Activated T-helper 9 cell treated with anti-CD3 and anti-CD28 coated beads, Interleukin-2, amount 50 U/mL, for 16 hours (primary cell): ENCODE measurements at regions not wholly inside any gene's neighbourhood (a gene's known extent, or its start where the extent isn't known, plus 50 kb on each side); places are given as distances from the start of the nearest gene placed in this dataset.

Experiments
- DNase-seq: peaks from one replicate; pipeline ENCODE4 v3.0.0-alpha.2; 2020; ENCODE audit warnings: low read depth

DNA sequence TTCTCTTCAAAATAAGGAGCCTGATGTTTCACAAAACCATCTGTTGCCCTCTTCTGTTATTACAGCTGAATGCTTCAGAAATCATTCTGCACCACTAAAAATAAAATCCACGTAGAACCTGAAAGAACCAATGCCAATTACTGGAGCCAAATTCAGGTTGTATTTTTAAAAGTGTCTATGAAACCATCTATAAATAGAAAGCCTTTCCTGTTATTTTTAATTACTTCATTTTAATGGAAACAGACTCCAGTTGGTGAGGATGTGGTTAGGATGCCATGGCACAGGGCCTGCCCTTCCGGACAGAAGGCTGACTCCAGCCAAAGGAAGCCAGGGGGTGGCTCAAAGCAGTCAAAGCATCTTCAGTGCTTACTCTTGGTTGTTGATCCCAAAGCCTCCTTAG is 119.8 kb downstream of the TENT4A start:
- no peak for DNase-seq

DNA sequence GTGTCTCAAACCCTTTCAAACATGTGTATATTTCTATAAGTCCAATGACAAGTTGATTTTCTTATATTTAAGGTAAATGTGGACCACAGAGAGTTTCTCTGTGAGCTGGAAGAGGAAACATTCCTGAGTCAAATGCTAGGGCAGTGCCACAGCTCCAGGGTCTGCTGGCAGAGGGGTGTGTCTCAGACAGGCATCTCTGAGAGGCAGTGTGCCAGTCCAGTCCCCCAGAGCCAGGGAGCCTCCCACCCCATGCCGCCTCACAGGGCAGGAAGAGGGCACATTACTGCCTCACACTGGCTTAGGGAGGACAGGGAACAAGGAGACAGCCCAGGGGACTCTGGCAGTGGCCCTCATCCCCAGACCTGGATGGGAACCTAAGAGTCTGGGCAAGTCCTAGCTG is 120.2 kb downstream of the TENT4A start:
- DNase-seq: no peak

DNA sequence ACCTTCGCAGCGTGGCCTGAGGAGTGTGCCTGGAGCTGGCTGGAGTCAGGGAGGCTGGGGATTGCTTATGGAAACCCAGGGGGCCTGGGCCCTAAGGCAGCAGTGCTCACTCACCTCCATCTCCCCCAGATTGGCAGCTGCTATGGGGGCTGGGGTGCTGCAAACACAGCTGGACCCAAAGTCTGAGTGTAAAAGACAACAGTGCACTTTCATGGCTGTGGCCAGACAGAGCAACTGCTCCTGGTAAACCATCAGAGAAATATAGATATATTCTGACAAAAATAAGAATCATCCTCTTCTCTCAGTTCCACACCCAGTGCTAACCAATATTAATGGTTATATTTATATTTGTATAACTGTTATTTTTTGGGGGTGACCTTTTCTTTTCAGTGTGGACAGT is 123.9 kb downstream of the TENT4A start:
- DNase-seq: no peak

DNA sequence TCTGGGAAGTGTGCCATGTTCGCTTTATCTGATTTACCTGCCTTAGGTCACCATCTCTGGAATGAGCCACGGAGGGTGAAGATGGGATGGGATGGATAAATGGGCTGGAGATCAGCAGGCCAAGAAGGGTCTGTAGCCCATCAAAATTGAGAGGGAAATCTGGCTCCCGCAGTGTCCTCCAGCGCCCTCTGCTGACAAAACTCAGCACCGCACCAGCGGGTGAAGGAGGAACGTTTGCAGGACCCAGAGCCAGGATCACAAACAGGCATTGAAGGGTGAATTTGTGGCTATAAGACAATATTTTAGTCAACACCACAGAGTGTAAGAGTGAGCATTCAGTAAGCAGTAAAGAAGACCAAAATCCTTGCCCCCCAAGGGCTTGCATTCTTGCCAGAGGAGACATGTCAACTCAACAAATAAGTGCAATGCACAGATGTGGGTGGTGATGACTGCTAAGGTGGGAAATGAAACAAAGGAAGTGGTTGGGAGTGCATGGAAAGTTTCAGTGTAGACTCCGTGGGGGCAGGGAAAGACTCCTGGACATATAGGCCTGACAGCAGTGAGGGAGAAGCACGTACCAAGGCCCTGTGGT is 124.4 kb downstream of the TENT4A start:
- no peak for DNase-seq

DNA sequence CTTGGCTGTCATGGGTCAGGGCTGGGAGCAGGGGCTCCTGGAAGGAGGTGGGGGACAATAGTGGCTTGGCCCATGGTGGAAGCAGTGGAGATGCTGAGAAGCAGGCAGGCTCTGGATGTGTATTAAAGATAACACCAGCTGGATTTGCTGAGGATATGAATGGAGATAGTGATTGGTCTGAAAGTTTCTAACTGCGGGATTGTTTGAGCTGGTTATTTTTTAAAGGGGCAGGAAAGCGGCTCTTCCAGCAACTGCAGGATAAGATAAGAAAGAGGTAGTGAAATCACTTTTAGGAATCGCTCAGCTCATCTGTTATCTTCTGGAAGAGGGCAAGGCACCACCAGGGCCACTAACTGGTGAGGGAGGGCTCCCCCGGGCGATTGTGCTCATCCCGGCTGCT is 125.5 kb downstream of the TENT4A start:
- no peak for DNase-seq

DNA sequence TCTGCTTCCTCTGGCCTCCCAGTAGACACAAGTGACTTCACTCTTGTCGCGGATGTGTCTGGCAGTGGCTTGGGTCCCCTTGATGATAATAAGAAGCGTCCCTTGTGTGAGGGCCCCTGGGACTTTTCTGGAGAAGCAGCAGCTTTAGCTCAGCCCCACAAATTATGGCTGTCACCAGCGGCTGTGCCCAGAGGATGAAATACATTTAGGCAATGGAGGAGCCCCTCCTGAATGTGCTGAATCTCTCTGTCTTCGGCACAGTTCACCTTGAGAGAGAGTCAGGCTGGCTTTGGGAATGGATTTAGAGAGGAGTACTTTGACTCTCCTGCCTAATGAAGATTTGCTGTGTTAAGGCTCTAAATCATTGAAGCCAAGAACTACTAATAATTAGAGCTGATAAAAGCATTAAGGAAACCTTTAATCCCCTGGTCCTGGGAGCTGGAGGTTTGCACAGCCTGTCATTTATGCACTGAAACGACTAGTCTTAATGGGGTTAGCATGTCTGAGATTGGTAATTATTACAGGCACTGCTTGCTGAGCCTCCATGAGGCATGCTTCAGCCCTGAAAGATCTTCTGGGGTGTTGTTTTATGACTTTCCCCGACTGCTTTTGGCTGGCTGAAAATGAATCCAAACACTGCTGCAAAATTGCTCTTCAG is 127.0 kb downstream of the TENT4A start:
- no peak for DNase-seq

DNA sequence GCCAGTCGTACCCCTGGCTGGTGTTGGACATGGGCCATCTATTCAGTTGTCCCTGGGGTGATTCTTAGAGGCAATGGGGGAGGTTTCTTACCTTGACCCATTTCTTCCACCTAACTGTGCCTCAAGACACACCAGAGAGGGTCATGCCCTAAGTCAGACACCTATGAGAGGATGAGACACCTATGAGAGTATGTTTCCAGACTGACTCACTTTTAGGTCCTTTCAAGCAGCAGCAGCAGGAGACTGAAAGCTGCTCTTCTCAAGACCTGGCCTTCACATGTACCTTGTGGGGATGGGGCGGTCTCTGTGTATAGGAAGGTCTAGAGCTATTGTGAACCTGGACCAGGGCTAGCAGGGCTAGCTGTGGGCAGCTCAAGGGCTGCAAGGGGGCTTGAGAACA is 130.1 kb downstream of the TENT4A start:
- DNase-seq: no peak

DNA sequence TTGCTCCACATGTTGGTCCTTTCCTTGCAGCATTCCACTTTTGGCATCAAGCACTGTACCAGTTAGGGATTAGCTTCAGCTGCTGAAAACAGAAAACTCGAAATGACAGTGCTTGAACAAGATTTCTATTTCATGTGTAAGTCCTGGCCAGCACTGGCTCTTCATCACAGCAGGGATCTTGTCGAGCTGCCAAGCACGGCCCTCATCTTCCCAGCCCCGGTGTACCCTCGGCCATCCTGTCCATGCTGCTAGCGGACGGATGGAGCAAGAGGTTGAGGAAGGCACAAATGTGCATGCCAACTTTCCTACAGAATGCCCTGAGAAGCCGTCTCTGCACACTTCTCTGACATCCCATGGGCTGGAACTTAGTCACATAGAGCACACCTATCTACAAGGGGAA is 130.6 kb downstream of the TENT4A start:
- no peak for DNase-seq

DNA sequence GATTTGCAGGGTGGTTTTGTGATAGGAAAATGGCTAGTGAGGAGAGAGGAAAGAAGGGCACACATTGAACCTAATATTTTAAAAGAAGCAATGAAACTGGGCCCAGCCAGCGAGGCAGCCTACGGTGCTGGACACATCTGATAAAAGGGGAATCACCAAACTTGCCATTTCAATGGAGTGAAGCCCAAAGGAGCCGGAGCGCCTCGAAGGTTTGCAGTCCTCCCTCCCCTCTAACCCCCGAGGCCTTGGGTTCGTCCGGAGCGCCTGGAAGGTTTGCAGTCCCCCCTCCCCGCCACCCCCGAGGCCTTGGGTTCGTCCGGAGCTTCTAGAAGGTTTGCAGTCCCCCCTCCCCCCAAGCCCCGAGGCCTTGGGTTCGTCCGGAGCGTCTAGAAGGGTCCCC is 132.6 kb downstream of the TENT4A start:
- DNase-seq: no peak

DNA sequence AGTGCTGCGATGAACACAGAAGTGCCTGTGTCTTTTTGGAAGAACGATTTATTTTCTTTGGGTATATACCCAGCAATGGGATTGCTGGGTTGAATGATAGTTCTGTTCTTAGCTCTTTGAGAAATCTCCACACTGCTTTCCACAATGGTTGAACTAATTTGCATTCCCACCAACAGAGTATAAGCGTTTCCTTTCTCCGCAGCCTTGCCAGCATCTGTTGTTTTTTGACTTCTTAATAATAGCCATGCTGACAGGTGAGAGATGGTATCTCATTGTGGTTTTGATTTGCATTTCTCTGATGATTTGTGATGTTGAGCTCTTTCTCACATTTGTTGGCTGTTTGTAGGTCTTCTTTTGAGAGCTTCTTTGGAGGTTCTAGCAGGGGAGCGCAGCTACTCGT is 134.6 kb downstream of the TENT4A start:
- DNase-seq: no peak

DNA sequence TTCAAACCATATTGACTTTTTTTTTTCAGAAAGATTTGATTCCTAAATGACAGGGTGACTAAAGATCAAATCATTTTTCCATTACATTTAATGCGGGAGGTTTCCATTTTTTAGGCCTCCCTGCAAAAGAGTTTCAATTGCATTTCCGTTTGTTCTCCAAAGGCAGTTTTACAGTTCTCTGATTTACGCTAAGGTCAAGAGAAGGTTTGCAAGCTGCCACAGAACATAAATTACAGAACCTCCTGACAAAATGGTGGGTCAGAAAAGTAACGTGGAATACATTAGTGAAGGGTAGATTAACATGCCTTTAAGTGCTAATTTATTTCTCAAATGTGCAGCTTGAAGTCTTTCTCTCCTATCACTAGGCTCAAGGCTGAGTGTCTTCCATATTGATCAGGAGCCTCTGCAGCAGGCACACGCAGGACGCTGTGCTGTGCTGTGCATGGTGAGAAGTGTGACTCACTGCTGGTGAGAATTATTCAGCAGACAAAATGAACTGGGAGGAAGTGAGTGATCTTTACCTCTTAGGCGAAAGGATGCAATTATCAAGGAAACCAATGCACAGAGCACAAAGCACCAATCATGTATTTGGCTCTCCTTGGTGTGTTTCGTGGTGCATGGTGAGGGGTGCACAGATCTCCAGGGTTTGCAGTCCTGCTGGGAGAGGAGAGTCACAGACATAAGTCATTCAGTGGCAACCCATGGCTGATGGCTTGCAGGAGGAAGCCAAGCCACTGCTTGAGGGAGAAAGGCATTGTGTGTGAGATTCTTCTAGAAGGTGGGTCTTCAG is 136.3 kb downstream of the TENT4A start:
- DNase-seq: no peak

DNA sequence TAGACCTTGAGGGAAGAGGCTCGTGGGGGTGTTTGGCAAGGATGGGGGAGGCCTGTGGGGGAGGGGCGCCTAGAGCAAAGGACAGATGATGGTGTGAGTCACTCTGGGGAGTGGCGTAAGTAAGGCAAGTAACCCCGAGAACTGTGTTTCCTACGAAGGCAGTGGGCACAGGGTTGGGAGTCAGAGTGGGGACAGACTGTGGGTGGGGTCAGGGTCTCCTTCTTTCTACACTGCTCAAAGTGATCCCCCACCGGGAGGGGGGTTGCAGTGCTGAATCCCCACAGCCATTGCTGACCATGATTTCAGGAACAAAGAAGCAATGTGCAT is 136.8 kb downstream of the TENT4A start:
- no peak for DNase-seq

DNA sequence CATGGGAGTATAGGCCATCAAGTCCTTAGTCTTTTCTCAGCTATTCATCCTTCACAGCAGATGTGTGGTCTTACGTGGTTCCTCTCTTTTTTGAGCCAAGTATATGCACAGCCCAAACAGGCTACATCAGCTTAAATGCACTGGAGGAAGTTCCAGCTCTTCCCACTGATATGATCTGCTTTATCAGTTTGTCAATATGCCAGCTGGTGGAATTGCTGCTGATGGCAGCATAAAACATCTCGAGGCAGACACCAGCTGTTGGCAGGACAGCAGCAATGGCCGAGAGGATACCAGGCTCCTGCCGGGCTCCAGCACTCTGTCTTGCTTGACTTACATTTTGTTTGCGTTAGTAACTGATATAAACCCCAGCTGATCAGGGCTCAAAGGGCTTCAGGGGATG is 143.4 kb downstream of the TENT4A start:
- no peak for DNase-seq

DNA sequence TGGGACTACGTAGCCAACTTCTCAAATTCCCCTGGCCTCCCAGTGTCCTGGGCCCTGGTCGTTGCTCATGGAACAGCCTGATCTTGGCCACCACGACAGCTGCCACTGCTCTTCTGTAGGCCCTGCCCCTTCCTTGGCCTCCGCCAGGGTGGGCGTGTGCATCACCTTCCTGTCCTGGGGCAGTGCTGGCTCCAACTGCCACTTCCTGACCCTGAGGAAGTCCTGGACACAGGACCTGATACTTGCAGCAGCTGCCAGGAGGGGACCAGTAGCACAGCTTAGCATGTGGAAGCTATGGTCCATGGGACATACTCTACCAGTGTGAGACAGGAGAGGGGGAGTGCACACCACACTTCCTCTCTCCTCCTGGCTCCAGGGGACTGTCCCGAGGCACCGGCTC is 145.2 kb downstream of the TENT4A start:
- no peak for DNase-seq

DNA sequence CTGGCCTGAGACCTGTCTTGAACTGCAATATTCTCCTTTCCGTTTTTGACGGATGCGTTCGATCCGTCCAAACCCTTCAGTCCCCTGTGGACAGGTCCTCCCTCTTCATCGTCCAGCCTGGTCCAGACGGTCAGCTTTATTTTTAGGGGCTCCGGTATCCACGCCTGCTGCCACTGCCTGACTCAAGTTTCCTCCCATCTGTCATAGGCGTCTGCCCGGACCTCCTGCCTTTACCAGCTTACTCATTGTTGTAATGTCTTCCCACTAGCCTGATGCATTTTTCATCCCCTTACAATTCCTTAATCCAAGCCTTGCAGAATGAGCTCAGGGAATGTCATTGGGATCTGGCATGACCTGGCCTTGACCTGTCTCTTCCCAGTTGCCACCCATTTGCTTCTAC is 145.8 kb downstream of the TENT4A start:
- DNase-seq: no peak

DNA sequence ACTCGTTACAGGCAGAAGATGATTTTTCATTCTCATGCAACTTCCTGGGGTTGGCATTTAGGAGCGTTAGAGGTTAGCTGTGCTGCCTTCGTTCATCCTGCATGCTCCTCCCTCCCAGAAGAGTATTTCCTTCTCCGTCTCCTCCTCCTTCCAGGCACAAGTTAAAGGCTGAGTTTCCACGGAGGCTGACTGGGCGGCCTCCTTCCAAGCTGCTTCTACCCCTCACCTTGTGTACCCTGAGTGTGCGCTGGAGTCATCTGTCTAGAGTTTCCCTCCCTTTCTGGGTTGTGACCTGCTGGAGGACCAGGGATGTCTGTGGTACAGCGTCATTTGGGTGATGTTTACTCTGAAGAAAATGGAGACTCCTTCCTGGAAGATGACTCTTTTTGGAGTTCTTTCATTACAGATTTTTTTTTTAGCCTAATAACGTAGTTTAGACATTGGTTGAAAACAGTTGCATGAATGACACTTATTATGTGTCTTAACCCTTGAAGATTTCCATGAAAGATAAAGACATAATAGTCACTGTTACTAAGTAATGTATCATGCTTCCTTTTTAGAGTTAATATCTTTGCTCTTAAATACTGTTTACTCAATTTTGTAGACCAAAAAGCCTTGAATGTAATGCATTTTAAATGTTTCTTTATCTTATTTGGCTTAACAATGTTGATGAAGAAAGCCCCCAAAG is 146.9 kb downstream of the TENT4A start:
- DNase-seq: no peak

DNA sequence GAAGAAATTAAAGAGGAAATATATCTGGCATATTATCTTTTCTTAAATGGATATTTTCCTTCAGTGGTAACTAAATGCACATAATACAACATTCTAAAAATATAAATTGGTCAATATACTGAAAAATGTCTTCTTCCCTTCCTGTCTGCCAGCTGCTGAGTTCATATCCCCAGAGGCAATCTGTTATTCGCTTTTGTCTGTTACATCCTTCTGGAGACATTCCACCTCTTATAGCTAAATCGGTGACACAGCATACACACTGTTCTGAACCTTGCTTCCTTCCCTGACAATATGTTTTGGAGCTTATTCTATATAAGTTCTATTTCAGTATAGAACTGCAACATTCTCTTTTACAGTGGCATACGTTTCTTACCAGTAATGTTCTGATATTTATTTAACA is 147.8 kb downstream of the TENT4A start:
- DNase-seq: no peak

DNA sequence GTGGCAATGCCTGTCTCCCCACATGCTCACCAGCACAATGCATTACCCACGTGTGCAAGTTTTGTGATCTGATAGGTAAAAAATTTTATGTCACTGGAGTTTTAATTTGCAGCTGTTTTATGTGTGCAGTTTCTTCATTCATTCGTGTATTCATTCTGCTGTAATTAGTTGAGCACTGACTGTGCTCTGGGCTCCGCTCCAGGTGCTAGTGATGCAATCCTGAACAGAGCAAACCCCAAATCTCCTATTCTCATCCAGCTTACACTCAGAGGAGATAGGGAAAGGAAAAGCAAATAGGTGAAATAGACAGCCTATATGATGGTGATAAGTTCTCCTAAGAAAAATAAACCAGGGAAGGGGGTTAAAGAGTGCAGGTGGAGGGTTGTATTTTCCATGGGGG is 148.4 kb downstream of the TENT4A start:
- DNase-seq: no peak

DNA sequence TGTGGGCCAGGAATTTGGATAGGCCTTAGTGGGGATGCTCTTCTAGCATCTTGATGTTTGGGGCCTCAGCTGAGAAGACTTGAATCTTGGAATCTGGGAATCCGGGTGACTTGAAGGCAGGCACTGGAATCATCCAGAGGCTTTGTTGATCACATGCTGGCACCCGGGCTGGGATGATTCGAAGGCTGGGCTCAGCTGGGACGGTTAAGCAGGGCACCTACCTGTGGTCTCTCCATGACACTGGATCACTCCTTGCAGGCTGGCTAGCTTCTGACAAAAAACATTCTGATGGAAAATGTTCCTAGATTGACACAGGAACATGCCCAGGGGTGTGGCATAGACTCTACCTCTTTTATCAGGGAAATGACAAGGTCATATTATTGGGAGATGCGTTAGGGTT is 149.1 kb downstream of the TENT4A start:
- no peak for DNase-seq

DNA sequence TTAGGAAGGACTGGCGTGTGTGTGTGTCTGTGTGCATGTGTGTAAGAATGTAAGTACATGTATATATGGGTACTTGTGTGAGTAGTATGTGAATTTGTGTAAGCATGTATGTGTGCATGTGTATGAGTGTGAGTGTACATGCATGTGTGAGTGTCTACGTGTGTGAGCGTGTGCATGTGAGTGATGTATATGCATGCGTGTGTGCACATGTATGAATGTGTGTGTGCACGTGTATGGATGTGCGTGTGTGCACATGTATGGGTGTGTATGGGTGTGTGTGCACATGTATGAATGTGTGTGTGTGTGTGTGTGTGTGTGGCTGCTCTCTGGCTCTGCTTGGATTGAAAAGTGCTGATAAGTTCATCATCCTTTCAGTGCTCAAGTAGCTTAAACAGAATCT is 154.5 kb downstream of the TENT4A start:
- DNase-seq: no peak

DNA sequence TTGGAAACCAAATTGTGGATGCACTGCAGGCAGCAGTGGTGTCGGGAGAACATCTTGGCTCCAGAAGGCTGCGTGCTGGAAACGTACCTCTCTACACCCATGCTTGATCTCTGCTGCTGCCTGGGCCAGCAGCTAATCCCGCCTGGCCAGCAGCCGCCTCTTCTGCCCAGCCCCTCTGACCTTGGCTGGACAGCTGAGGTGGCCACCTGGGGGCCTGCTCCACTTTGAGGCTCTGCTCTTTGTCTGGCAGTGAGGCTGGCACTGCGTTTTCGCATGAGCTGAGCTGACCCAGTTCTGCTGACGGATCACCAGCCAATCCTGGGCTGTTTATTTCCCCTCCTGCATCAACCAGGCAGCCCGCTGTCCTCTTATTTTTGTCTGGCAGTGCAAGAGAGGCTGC is 154.9 kb downstream of the TENT4A start:
- no peak for DNase-seq

DNA sequence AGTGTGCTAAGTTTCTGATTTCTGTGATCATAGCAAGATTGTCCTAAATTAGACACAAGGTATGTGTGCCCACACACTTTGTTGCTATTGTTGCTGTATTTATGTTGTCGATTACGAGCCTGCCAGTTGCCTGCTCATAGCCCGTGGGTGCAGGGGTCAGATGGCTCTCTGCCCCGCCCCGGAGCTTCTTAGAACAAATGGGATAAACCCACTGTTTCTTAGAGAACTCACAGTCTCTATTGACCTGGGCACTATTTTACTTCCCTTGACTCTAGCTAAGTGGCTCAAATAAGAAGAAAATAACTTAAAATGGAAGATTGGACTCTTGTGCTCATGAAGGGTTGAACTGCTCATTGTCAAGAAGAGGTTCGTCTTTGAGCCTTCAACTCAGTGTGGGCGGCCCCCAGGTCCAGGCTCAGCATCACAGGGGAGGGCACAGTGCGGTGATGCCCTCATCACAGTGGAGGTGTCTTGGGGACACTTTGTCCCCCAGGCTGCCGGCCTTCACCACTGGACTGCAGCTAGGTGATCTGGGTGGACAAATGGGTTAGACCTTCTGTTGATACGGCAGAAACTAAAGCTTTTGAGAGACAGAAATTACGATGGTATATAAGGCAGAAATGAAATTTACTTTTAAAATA is 155.5 kb downstream of the TENT4A start:
- DNase-seq: no peak

DNA sequence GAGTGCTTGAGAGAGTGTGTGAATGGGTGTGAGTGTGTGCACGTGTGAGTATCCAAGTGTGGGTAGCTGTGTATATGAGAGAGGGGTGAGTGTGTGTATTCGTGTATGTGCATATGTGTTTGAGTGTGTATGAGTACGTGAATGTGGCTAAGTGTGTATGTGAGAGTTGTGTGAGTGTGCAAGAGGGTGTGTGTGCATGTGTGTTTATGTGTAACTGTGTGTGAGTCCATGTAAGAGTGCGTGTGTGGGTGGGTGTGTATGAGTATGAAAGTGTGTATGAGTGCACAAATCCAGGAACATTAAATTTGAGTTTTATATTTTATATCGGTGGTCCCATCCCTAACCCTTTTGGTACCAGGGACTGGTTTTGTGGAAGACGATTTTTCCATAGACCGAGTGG is 156.4 kb downstream of the TENT4A start:
- DNase-seq: no peak
